GM18858 (cell line): ENCODE measurements at regions not wholly inside any gene's neighbourhood (a gene's known extent, or its start where the extent isn't known, plus 50 kb on each side); places are given as distances from the start of the nearest gene placed in this dataset.

ENCODE experiments used
- ATAC-seq: cut with Tn5 transposase; IDR thresholded peaks from one replicate; pipeline ENCODE4 v1.9.1; 2021; ENCODE audit not compliant: unreplicated experiment

DNA sequence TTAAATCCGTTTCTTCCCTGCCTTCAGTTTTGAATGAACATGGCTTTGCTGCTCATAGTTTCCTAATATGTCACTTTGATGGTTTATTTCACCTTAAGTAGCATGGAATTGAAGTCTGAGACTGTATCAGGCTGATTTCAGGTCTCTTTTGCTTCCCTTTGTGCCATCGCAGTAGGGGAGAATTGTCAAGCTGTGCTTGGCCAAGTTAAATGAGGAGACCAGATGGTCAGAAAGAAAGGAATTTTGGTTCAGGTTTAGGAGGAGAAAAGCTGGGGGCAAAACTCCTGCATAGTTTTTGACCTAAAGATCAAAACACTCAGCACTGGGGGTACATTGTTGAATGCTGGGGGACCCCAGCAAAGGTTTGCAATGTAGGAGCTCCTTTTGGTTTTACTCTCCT, 398.4 kb downstream of the NUAK1 start:
- no peak for ATAC-seq

- ATAC-seq: no peak
These were observed 397.6 kb downstream of the NUAK1 start for GRCh38 chr12:105740970-105741725.

DNA sequence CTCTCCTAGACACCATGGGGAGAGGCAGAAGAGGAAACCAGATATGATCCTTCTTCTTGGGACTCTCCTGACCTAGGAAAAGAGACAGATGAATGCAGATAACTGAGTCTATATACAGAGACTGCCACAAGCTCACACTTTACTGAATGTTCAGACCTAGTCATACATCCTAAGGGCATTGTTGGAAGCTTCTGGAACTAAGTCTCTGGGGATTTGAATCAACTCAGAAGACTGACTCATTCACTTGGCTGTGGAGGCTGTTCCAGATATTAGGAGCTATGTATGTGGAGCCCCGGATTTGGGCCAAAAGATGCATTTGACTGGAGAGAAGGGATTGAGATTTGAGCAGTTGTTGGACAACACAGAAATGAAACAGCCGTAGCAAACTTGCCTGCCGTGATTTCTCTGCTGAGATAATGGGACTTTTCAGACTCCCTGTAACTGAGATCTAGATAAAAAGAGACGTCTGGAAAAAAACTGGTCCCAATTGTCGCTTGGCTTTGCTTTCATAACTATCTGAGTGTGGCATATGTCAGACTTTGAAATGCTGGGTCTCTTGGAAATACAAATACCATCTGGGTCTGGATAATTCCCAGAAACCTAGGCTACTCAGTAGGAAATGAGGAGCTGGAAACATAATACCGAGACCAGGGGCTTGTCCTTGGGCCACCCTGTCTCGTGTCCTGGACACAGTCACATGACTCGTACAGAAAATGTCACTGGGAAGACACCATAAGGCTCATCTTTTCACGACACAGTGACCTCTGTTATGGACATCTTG, 396.8 kb downstream of the NUAK1 start:
- no peak for ATAC-seq

DNA sequence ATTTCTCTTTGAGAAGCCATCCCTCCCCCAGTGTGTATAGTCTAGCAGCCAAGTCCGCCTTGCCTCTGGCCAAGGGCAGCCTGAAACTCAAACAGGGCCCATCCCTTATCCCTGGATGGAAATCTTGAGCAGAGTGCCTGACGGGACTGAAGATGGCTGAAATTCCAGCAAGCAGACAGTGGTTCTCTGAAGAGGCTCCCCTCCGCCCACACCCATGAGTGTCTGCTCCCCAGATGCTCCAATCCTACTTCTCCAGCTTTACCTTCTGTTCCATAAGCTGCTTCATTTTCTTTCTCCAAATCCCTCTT, 396.2 kb downstream of the NUAK1 start:
- ATAC-seq: no peak

DNA sequence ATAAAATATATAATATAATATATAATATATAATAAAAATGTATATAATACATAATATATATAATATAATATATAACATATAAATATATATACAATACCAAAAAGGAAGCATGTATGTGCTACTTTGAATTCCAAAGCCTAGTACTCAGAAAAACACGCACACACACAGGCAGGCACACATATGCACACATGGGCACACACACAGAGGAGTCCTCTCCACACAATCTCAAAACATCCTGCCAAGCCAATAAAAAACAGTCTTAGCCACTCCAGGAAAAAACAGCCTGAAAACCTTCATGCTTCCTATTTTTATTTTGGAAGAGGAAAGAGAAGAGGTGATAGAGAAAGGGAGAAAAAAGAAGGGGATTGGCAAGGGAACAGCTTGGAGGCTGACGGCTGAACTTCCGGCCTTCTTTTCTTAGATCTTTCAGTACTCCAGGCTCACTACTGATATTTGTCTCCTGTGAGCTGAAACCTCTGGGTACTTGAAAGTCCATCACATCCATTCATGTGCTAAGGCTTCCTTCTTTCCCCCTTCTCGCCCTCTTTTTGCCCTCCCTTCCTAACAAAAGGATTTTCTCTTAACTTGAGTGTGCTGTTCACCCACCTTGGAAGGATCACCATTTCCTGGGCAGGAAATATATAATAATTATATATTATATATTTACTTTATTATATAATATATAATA, 394.2 kb downstream of the NUAK1 start:
- no peak for ATAC-seq

DNA sequence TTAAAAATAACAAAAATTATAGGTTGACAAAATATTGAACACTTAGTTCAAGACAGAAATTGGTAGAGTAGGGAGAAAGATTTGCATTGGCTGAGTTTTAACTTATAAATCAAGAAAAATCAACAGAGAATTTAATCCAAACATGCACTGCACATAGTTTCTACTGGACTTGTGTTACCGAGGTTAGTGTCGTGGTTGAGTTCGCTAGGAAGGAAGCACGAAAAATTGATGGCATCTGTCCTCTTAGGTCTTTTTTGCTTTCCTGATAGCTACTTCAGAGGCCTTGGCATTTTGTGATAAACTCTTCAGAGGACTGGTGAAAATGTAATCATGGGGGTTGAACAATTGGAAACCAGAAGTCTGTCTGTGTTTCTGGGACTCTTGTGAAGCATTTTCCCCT, 392.9 kb downstream of the NUAK1 start:
- ATAC-seq: no peak

DNA sequence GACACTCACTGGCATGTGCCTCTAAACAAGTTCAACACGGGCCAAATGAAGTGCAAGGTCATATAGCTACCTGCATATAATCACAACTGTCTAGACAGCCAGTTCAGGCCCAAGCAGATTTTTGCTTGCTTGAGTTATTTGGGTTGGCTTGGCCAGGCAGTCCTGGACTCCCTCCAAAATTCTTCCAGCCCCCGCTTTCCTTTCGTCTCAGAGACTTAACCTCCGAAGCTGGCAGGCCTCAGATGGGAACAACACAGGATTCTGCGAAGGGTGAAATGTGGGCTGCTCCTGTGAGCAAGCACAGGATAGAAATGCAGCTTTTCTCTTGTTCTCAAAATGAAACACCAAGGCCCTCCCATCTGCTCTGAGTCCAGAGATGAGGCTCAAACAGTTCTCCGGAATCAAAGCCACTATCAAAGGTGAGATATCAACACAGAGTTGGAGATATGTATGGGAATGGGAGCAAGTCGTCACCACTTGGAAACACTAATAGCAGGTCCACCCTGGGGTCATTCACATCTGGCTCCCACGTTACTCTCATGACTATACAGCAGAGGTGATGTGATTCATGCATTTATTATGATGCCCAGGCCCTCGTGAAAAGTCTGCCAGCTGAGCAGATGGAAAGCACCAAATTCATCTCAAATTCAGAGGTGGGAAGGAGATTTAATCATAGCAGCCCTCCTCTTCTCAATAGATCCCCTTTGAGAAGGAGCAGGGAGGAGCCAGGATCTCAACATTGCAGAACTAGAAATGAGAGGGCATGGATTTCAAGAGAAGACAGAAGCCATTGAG, 389.8 kb downstream of the NUAK1 start:
- ATAC-seq: no peak

GRCh38 chr12:105750096-105750495, 388.7 kb downstream of the NUAK1 start:
- ATAC-seq: no peak

DNA sequence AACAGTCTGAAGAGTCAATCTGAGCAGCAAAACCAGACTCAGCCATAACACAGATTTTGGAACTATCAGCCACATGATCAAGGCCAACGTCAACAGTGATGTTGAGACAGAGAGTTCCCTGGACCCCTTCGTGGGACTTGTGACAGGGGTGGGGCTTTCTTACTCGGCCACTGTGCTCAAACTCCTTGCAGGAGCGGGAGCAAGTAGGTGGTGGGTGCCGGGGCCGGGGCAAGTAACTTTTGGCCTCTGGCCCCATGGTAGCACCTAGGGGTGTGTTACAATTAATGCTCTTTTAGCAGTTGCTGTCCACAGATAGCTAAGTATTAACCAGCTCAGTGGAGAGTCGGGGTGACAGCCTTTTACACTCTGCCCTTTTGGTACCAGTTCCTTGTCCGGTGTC, 384.4 kb downstream of the NUAK1 start:
- no peak for ATAC-seq

GRCh38 chr12:105756961-105757360, 381.8 kb downstream of the NUAK1 start:
- no peak for ATAC-seq

DNA sequence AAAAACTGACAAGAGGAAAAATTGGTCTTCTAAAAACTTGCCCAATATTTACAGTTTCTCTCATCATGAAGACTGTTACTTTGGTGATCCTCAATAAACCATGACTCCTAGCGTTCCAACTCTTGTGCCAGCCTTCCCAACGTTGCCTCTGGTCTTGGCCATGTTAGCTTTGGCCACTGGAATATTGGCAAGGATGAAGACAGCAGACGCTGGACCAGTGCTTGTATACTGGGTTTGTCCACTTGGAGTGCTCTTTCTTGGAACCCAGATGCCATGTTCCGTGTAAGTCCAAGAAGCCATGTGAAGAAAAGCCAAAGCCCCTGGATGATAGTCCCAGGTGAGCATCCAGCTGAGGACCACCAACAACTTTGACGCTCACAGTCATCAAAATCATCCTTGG, 379.6 kb downstream of the NUAK1 start:
- ATAC-seq: no peak

- ATAC-seq: no peak
These were observed 377.7 kb downstream of the NUAK1 start for GRCh38 chr12:105761075-105761474.

GRCh38 chr12:105764216-105764835, 374.4 kb downstream of the NUAK1 start:
- ATAC-seq: no peak

DNA sequence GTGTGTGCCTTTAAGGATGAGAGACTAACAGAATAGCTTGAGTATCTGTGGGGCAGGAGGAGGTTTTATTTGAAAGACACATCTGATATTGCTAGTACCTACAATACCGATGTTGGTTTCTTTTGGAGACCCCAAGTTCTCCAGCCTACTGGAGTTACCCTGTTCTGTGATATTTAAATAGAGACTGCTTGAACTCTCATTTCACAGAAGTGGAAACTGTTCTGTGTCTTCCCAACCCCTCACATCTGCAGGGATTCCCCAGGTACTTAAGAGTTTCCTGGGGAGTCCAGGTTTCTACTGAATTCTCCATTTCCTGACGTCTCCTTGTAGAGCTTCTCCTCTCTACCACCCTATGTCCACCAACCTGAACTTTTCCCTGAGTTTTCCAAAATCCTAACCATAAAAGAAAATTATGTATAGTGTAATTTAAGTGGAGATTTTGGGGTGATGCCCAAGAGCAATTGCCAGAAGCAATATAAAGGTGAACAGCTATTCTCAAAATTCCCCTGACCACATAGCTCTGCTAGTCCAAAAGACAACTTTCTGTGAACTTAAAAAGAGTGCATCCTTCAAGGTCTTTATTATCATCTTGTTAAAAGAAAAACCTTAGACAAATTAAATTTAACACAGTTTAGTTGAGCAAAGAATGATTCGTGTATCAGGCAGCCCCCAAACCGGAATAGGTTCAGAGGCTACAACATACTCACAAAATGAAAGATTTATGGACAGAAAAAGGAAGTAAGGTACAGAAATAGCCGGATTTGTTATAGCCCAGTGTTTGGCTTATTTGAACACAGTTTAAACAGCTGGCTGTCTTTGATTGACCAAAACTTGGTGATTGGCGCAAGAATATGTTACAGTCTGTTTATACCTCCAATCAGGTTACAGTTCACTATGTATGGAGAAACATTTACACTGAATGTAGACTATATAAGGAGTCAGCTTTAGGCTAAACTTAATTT, 373.4 kb downstream of the NUAK1 start:
- ATAC-seq: no peak

DNA sequence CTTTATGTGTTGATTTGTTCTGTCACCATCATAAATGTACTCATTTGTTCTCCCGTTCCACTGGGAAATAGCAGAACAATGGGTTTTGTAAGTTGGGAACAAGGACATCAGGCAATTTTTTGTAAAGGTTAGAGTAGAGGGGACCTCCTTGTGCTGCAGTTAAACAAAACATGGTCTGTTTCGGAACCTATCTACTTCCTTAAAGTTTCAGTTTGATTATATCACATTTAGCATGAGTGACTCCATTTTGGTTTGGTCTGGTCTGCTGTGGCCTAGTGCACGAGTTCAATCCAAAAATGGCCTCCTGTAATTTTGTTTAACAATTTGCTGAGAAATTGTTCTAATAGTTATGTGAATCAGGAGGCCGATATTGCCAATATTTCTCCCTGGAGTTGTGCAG, 372.7 kb downstream of the NUAK1 start:
- no peak for ATAC-seq

- no peak for ATAC-seq
These were observed 369.3 kb downstream of the NUAK1 start for GRCh38 chr12:105769486-105769885.

DNA sequence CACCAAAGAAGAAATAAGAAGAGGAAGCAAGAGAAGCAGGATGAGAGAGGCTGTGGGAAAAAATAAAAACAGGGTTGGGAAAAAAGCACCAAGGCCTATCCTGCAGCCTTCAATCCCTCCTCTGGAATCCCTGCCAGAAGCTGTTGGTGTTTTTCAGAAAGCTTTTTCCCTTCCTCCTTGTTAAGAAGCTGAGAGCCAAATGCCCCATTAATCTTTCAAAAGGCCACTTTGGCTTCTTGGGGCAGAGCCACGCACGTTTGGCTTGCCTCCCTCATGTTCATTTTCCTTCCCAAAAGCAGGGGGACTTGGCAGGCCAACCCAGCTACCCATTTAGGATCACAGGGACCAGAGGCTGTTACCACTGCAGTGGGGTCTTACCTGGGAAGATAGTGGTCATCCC, 365.3 kb downstream of the NUAK1 start:
- no peak for ATAC-seq

DNA sequence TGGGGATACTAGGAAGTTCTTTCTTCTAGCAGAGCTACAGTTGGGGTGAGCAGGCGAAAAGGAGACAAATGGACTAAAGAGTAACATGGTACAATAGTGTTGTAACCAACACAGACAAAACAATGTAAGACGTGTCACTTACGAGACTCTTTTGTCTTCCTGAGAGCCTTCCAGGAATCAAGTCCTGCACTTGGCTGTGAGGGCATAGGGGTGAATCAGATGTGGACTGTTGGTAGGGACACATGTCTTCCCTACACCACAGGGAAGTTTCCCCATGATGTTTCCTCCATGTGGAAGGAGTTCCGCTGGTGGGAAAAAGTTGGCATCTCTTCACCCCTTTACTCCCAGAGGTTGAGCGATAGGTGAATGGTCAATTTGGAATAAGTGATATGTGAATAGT, 364.7 kb downstream of the NUAK1 start:
- ATAC-seq: no peak

- ATAC-seq: no peak
These were observed 363.4 kb downstream of the NUAK1 start for GRCh38 chr12:105775343-105775742.
